ENCODE measurements at regions not wholly inside any gene's neighbourhood (a gene's known extent, or its start where the extent isn't known, plus 50 kb on each side); places are given as distances from the start of the nearest gene placed in this dataset.

- no peak for DNase-seq (ENCODE audit: low spot score)
Observed at GRCh38 chr3:78153973-78154372, 1114.1 kb downstream of the ROBO2 start.

- DNase-seq (ENCODE audit: low spot score): no peak
Observed at GRCh38 chr3:78154521-78155186, 1114.8 kb downstream of the ROBO2 start.

GRCh38 chr3:78161736-78162135 is 1121.8 kb downstream of the ROBO2 start:
- no peak for DNase-seq (ENCODE audit: low spot score)

GRCh38 chr3:78163379-78163778 is 1123.5 kb downstream of the ROBO2 start:
- DNase-seq (ENCODE audit: low spot score): no peak

GRCh38 chr3:78165876-78166275 is 1126.0 kb downstream of the ROBO2 start:
- DNase-seq (ENCODE audit: low spot score): no peak

- no peak for DNase-seq (ENCODE audit: low spot score)
Observed at GRCh38 chr3:78174821-78175220, 1134.9 kb downstream of the ROBO2 start.

GRCh38 chr3:78176869-78177268 is 1137.0 kb downstream of the ROBO2 start:
- no peak for DNase-seq (ENCODE audit: low spot score)

- DNase-seq (ENCODE audit: low spot score): no peak
Observed at GRCh38 chr3:78177780-78178179, 1137.9 kb downstream of the ROBO2 start.

- no peak for DNase-seq (ENCODE audit: low spot score)
Observed at GRCh38 chr3:78178209-78178608, 1138.3 kb downstream of the ROBO2 start.

- DNase-seq (ENCODE audit: low spot score): no peak
Observed at GRCh38 chr3:78178740-78179363, 1139.0 kb downstream of the ROBO2 start.

GRCh38 chr3:78183906-78184599 is 1144.2 kb downstream of the ROBO2 start:
- peak; percentile 5 for DNase-seq (ENCODE audit: low spot score)

GRCh38 chr3:78186404-78186803 is 1146.5 kb downstream of the ROBO2 start:
- DNase-seq (ENCODE audit: low spot score): no peak

GRCh38 chr3:78201091-78201490 is 1161.2 kb downstream of the ROBO2 start:
- DNase-seq (ENCODE audit: low spot score): no peak

- DNase-seq (ENCODE audit: low spot score): peak; percentile 28
Observed at GRCh38 chr3:78204977-78205376, 1165.1 kb downstream of the ROBO2 start.

GRCh38 chr3:78221300-78221699 is 1181.4 kb downstream of the ROBO2 start:
- DNase-seq (ENCODE audit: low spot score): no peak

GRCh38 chr3:78221796-78222195 is 1181.9 kb downstream of the ROBO2 start:
- DNase-seq (ENCODE audit: low spot score): no peak

GRCh38 chr3:78235841-78236240 is 1195.9 kb downstream of the ROBO2 start:
- no peak for DNase-seq (ENCODE audit: low spot score)

GRCh38 chr3:78238811-78239210 is 1198.9 kb downstream of the ROBO2 start:
- DNase-seq (ENCODE audit: low spot score): no peak

GRCh38 chr3:78242724-78243123 is 1202.8 kb downstream of the ROBO2 start:
- DNase-seq (ENCODE audit: low spot score): no peak

- DNase-seq (ENCODE audit: low spot score): peak; percentile 8
Observed at GRCh38 chr3:78244136-78244535, 1204.2 kb downstream of the ROBO2 start.

GRCh38 chr3:78249294-78249693 is 1209.4 kb downstream of the ROBO2 start:
- no peak for DNase-seq (ENCODE audit: low spot score)

- no peak for DNase-seq (ENCODE audit: low spot score)
Observed at GRCh38 chr3:78253860-78254259, 1214.0 kb downstream of the ROBO2 start.

GRCh38 chr3:78255403-78255802 is 1215.5 kb downstream of the ROBO2 start:
- no peak for DNase-seq (ENCODE audit: low spot score)
